Mesendoderm (in vitro differentiated cells): ENCODE measurements at regions not wholly inside any gene's neighbourhood (a gene's known extent, or its start where the extent isn't known, plus 50 kb on each side); places are given as distances from the start of the nearest gene placed in this dataset.
"Not testable (repeated sequence)": the region's sequence is repeated elsewhere in the genome, so short reads cannot be mapped to it uniquely, and the experiment has no call there.

ENCODE experiments used
- DNase-seq: peaks from one replicate; pipeline ENCODE4 v3.0.0; 2013
- H2AK5ac ChIP-seq: 2 replicates; pipeline ENCODE4 v1.6.1; 2013; ENCODE audit warnings: low read length, inconsistent platforms
- H2BK120ac ChIP-seq: 2 replicates; pipeline ENCODE4 v1.6.1; 2013; ENCODE audit warnings: low read depth, mild to moderate bottlenecking, low read length, moderate library complexity, mixed read lengths
- H2BK15ac ChIP-seq: replicated peaks from 2 replicates; pipeline ENCODE4 v1.6.1; 2013; ENCODE audit warnings: low read depth, mild to moderate bottlenecking, moderate library complexity
- H2BK5ac ChIP-seq: 2 replicates; pipeline ENCODE4 v1.6.1; 2013; ENCODE audit warnings: low read length, inconsistent platforms
- H3K18ac ChIP-seq: 2 replicates; pipeline ENCODE4 v1.6.1; 2013; ENCODE audit warnings: mild to moderate bottlenecking, low read length, mixed read lengths
- H3K23ac ChIP-seq: one replicate; pipeline ENCODE4 v1.6.1; 2013; ENCODE audit warnings: low read length
- H3K27ac ChIP-seq: 2 replicates; pipeline ENCODE4 v1.5.1; 2013; ENCODE audit warnings: low read depth, mild to moderate bottlenecking, inconsistent platforms, low read length, moderate library complexity
- H3K27me3 ChIP-seq: 2 replicates; pipeline ENCODE4 v1.6.1; 2013; ENCODE audit warnings: low read length, control low read depth, mild to moderate bottlenecking, inconsistent platforms; ENCODE audit not compliant: insufficient read depth, poor library complexity
- H3K36me3 ChIP-seq: 2 replicates; pipeline ENCODE4 v1.6.1; 2013; ENCODE audit warnings: low read length, inconsistent platforms; ENCODE audit not compliant: control insufficient read depth, insufficient read depth
- H3K4ac ChIP-seq: one replicate; pipeline ENCODE4 v1.6.1; 2013; ENCODE audit warnings: low read depth, mild to moderate bottlenecking, low read length, moderate library complexity
- H3K4me1 ChIP-seq: 2 replicates; pipeline ENCODE4 v1.6.1; 2013; ENCODE audit warnings: low read depth, low read length, inconsistent platforms; ENCODE audit not compliant: control insufficient read depth
- H3K4me2 ChIP-seq: 2 replicates; pipeline ENCODE4 v1.6.1; 2013; ENCODE audit warnings: low read length
- H3K4me3 ChIP-seq: 2 replicates; pipeline ENCODE4 v1.5.1; 2013; ENCODE audit warnings: mild to moderate bottlenecking, low read length
- H3K56ac ChIP-seq: one replicate; pipeline ENCODE4 v1.6.1; 2013; ENCODE audit warnings: low read length
- H3K79me1 ChIP-seq: 2 replicates; pipeline ENCODE4 v1.6.1; 2013; ENCODE audit warnings: low read length, inconsistent platforms
- H3K79me2 ChIP-seq: 2 replicates; pipeline ENCODE4 v1.6.1; 2013; ENCODE audit warnings: mild to moderate bottlenecking, low read length; ENCODE audit not compliant: control insufficient read depth, insufficient read depth
- H3K9ac ChIP-seq: 2 replicates; pipeline ENCODE4 v1.6.1; 2013; ENCODE audit warnings: low read length, inconsistent platforms
- H4K5ac ChIP-seq: one replicate; pipeline ENCODE4 v1.6.1; 2013; ENCODE audit warnings: low read length
- H4K8ac ChIP-seq: one replicate; pipeline ENCODE4 v1.6.1; 2013; ENCODE audit warnings: low read depth, mild to moderate bottlenecking, control low read depth, low read length, moderate library complexity
- WGBS: extraction: QIAGEN DNeasy Blood & Tissue Kit; methylation state at CpG from one replicate; pipeline ENCODE4 v1.1.7; 2013; ENCODE audit warnings: low lambda C conversion rate, missing lambda C conversion rate; ENCODE audit not compliant: insufficient coverage; ENCODE audit errors: extremely low coverage; 5-methylcytosine and 5-hydroxymethylcytosine counted together

GRCh38 chr2:128598260-128598659, 279.6 kb upstream of the HS6ST1 start:
- not testable (repeated sequence) for H2BK5ac ChIP-seq, H3K23ac ChIP-seq, H3K9ac ChIP-seq, DNase-seq, H2BK15ac ChIP-seq, H4K5ac ChIP-seq, H3K79me1 ChIP-seq, H3K4me1 ChIP-seq, H3K4me2 ChIP-seq, H3K36me3 ChIP-seq, H3K56ac ChIP-seq, H3K4me3 ChIP-seq, H3K18ac ChIP-seq, H3K27ac ChIP-seq, H4K8ac ChIP-seq, H3K27me3 ChIP-seq, H3K4ac ChIP-seq, H2BK120ac ChIP-seq, H2AK5ac ChIP-seq, H3K79me2 ChIP-seq
- WGBS, result no CpG with 5 or more reads among the region's 1 CpG

DNA sequence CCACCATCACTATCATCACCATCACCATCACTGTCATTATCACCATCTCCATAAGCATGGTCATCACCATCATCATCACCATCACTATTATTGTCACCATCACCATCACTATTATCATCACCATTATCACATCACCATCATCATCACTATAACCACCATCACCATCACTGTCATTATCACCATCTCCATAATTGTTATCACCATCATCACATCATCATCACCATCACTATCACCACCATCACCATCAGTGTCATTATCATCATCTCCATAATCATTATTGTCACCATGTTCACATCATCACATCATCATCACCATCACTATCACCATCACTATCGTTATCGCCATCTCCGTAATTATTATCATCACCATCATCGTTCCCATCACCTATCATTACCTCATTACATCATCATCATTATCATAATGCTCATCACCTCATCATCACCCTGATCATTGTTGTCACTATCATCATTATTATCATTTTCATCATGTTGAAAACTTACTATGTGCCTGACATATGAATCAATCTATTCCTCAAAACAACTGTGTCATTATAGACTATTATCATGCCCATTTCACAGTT, 280.3 kb upstream of the HS6ST1 start:
- Histone ChIP-seq H4K5ac (no peak overlapping the region), H3K27me3 (no peaks in the 10 kb centered on the region), H4K8ac (no peak overlapping the region), H3K36me3 (no peaks in the 10 kb centered on the region), H2BK15ac (no peak overlapping the region), H2AK5ac (no peak overlapping the region), H3K27ac (no peak overlapping the region), H3K79me1 (no peaks in the 10 kb centered on the region), H3K4me3 (no peak overlapping the region), H3K23ac (no peak overlapping the region), H3K4me2 (no peak overlapping the region), H3K4me1 (no peaks in the 10 kb centered on the region), H3K56ac (no peak overlapping the region), H3K4ac (no peak overlapping the region), H3K18ac (no peak overlapping the region), H2BK5ac (no peak overlapping the region), H3K79me2 (no peaks in the 10 kb centered on the region), H2BK120ac (no peak overlapping the region), H3K9ac (no peak overlapping the region)
- DNase-seq, result no peak
- 100% methylated on average over 4 of the region's 4 CpGs for WGBS

DNA sequence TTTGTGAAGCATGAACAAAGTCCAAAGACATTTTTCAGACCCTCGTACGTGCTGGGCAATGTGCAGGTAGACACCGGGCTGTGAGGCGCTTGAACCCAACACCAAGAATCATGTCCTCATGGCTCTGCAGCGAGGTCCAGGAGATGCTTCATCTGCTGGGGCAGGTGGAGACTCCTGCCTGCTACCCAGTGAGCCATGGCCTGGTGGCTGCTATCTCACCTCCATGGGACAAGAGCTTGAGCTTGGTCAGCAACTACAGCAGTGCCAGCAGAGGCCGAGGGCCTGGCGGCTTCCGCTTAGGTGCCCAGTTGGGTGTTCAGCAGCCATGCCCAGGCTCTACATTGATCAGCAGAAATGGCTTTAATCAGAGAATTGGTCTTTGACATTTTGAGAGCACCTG, 281.0 kb upstream of the HS6ST1 start:
- no peaks in the 10 kb centered on the region for H3K27me3 ChIP-seq
- H3K56ac ChIP-seq, result no peak overlapping the region
- no peak overlapping the region for H4K5ac ChIP-seq
- no peak overlapping the region for H4K8ac ChIP-seq
- no peaks in the 10 kb centered on the region for H3K79me1 ChIP-seq
- WGBS, result no CpG with 5 or more reads among the region's 8 CpGs
- no peak overlapping the region for H3K27ac ChIP-seq
- H3K36me3 ChIP-seq, result no peaks in the 10 kb centered on the region
- H3K4me3 ChIP-seq, result no peak overlapping the region
- no peak overlapping the region for H3K9ac ChIP-seq
- no peak overlapping the region for H2BK15ac ChIP-seq
- no peak overlapping the region for H2AK5ac ChIP-seq
- no peak overlapping the region for H2BK120ac ChIP-seq
- H3K18ac ChIP-seq, result no peak overlapping the region
- H3K79me2 ChIP-seq, result no peaks in the 10 kb centered on the region
- H3K4me2 ChIP-seq, result no peak overlapping the region
- DNase-seq, result no peak
- H3K4me1 ChIP-seq, result no peaks in the 10 kb centered on the region
- no peak overlapping the region for H3K23ac ChIP-seq
- no peak overlapping the region for H3K4ac ChIP-seq
- H2BK5ac ChIP-seq, result no peak overlapping the region

- H3K4ac ChIP-seq, result no peak overlapping the region
- H3K4me1 ChIP-seq, result no peaks in the 10 kb centered on the region
- H3K4me3 ChIP-seq, result no peak overlapping the region
- no peaks in the 10 kb centered on the region for H3K36me3 ChIP-seq
- H3K9ac ChIP-seq, result no peak overlapping the region
- H4K8ac ChIP-seq, result no peak overlapping the region
- no peak overlapping the region for H2BK15ac ChIP-seq
- H3K27ac ChIP-seq, result no peak overlapping the region
- H3K79me2 ChIP-seq, result no peaks in the 10 kb centered on the region
- no peak overlapping the region for H3K56ac ChIP-seq
- H4K5ac ChIP-seq, result no peak overlapping the region
- H2BK5ac ChIP-seq, result no peak overlapping the region
- H3K27me3 ChIP-seq, result no peaks in the 10 kb centered on the region
- no peak overlapping the region for H3K18ac ChIP-seq
- no peak overlapping the region for H2BK120ac ChIP-seq
- no peak overlapping the region for H3K23ac ChIP-seq
- DNase-seq, result no peak
- no CpG with 5 or more reads among the region's 15 CpGs for WGBS
- H3K4me2 ChIP-seq, result no peak overlapping the region
- no peak overlapping the region for H2AK5ac ChIP-seq
- H3K79me1 ChIP-seq, result no peaks in the 10 kb centered on the region
These were observed 282.1 kb upstream of the HS6ST1 start for GRCh38 chr2:128600581-128601297.

DNA sequence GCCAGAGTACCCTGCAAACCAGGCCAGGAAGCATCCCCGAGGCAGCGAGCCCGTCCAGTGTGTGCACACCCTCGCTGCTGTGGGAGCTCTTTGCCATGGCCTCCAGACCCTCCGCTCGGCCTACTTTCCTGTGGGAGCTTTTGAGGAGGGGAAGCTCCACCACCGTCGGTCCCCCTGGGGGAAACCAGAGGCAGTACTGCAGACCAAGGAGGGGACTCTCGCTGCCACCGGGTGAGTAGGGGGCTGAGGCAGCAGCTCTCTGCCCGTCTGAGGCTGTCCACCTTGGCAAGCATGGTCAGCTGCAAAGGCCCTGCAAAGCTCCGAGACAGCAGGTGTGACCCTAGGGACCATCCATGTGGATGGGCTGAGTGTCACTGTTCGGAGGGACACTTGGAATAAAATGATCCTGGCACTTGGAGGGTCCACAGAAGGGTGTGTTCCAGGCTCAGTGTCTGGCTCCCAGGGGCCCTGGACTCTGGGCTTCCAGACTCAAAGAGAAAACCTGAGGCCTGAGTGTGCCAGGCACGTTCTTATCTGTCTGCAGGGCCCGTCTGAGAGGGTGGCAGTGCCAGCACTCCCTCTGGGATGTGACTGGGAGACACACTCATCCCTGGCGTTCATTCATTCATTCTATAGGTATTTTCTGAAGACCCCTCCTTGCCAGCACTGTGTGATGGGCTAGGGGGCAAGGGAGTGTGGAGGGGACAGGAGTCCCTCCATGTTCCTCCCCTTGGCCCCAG, 282.8 kb upstream of the HS6ST1 start:
- H3K4me1 ChIP-seq, result no peaks in the 10 kb centered on the region
- H3K23ac ChIP-seq, result no peak overlapping the region
- H3K4ac ChIP-seq, result no peak overlapping the region
- no peak overlapping the region for H3K27ac ChIP-seq
- H3K4me3 ChIP-seq, result no peak overlapping the region
- no peak overlapping the region for H3K56ac ChIP-seq
- no peaks in the 10 kb centered on the region for H3K36me3 ChIP-seq
- no peak overlapping the region for H2BK5ac ChIP-seq
- no peak for DNase-seq
- H3K9ac ChIP-seq, result no peak overlapping the region
- H4K8ac ChIP-seq, result no peak overlapping the region
- no peaks in the 10 kb centered on the region for H3K79me1 ChIP-seq
- no peak overlapping the region for H4K5ac ChIP-seq
- H2BK15ac ChIP-seq, result no peak overlapping the region
- H2BK120ac ChIP-seq, result no peak overlapping the region
- no peak overlapping the region for H3K4me2 ChIP-seq
- no peak overlapping the region for H2AK5ac ChIP-seq
- H3K79me2 ChIP-seq, result no peaks in the 10 kb centered on the region
- H3K18ac ChIP-seq, result no peak overlapping the region
- H3K27me3 ChIP-seq, result no peaks in the 10 kb centered on the region
- no CpG with 5 or more reads among the region's 16 CpGs for WGBS
